ENCODE measurements at regions not wholly inside any gene's neighbourhood (a gene's known extent, or its start where the extent isn't known, plus 50 kb on each side); places are given as distances from the start of the nearest gene placed in this dataset.

DNA sequence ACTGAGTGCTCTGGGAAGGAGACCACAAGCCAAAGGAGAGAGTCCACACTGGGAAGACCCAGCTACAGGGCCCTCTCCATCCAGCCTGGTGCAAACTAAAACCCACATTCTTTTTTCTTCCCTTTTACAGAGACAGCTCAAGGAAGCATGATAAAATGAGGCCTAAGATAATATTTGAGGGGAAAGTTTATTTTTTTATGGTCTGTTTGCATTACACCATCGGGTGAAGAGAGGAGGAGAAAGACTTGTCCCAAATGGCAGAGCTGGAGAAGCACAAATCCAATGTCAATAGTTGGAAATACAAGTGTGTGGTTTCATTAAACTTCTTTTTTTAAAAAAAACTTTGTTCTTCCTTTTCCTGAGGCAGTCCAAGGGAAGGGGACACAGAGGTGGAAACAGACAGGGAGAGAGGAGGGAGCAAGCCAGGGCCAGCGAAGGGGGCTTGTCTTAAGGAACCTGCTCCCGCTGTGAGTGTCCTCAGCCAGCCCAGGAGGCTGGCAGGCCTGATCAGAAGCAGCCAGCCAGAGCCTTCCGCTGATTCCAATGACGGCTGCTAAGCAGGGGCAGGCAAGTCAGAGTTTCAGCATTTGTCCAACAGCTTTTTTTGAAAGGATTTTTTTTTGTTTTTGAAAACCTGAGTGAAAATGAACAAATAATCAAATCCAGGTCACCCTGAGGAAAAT lies 203.8 kb upstream of the SIX2 start:
- no peaks in the 10 kb centered on the region for H4K20me1 ChIP-seq (ENCODE audit: insufficient read depth, low read length)
- H3K4me2 ChIP-seq (replicated peaks; ENCODE audit: extremely low read depth, low read length, poor library complexity, severe bottlenecking), result no peak overlapping the region
- Mint-ChIP-seq H3K4me1 (no peaks in the 10 kb centered on the region), H3K27me3 (ENCODE audit: low read depth in 3 of 3) (peaks cover 5 to 10% (median 6%) of the 10 kb centered on the region in 3 donors), H3K4me3 (no peak overlapping the region), H3K36me3 (no peaks in the 10 kb centered on the region), H3K9me3 (peaks cover 0 to 5% (median 2%) of the 10 kb centered on the region in 7 donors), H3K27ac (no peak overlapping the region)
- TF ChIP-seq, protein P1, sequence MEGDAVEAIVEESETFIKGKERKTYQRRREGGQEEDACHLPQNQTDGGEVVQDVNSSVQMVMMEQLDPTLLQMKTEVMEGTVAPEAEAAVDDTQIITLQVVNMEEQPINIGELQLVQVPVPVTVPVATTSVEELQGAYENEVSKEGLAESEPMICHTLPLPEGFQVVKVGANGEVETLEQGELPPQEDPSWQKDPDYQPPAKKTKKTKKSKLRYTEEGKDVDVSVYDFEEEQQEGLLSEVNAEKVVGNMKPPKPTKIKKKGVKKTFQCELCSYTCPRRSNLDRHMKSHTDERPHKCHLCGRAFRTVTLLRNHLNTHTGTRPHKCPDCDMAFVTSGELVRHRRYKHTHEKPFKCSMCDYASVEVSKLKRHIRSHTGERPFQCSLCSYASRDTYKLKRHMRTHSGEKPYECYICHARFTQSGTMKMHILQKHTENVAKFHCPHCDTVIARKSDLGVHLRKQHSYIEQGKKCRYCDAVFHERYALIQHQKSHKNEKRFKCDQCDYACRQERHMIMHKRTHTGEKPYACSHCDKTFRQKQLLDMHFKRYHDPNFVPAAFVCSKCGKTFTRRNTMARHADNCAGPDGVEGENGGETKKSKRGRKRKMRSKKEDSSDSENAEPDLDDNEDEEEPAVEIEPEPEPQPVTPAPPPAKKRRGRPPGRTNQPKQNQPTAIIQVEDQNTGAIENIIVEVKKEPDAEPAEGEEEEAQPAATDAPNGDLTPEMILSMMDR (IDR thresholded peaks at IDR 0.05), result no peak
- H2AFZ ChIP-seq (ENCODE audit: insufficient read depth, low read depth, low read length, poor library complexity, severe bottlenecking), result no peak overlapping the region
- H3K36me3 ChIP-seq (replicated peaks in 1 of 2; ENCODE audit: control insufficient read depth in 1 of 2, insufficient read depth in 2 of 2, low read length in 2 of 2), result no peaks in the 10 kb centered on the region
- no peak overlapping the region for H3K27ac ChIP-seq (ENCODE audit: low read depth in 1 of 2, low read length in 2 of 2)
- DNase-seq, result no peak
- no peaks in the 10 kb centered on the region for H3K4me1 ChIP-seq (ENCODE audit: control insufficient read depth in 1 of 2, insufficient read depth in 2 of 2, low read length in 2 of 2)
- no peak overlapping the region for H3K4me3 ChIP-seq (replicated peaks in 1 of 3; ENCODE audit: low read depth in 2 of 3, low read length in 3 of 3)
- intact Hi-C loops (cut with micrococcal nuclease), result no loop called here
- 94% methylated on average over 2 of the region's 5 CpGs for WGBS (ENCODE audit: insufficient coverage)
- no peaks in the 10 kb centered on the region for H3K27me3 ChIP-seq (ENCODE audit: control insufficient read depth in 2 of 2, insufficient read depth in 2 of 2, low read length in 2 of 2)
- H3K9ac ChIP-seq (ENCODE audit: insufficient read depth, low read length, poor library complexity, severe bottlenecking), result no peak overlapping the region
- no peaks in the 10 kb centered on the region for H3K79me2 ChIP-seq (ENCODE audit: insufficient read depth, low read length)
- no peaks in the 10 kb centered on the region for H3K9me3 ChIP-seq (replicated peaks in 1 of 2; ENCODE audit: control insufficient read depth in 1 of 2, insufficient read depth in 1 of 2, low read length in 2 of 2)

DNA sequence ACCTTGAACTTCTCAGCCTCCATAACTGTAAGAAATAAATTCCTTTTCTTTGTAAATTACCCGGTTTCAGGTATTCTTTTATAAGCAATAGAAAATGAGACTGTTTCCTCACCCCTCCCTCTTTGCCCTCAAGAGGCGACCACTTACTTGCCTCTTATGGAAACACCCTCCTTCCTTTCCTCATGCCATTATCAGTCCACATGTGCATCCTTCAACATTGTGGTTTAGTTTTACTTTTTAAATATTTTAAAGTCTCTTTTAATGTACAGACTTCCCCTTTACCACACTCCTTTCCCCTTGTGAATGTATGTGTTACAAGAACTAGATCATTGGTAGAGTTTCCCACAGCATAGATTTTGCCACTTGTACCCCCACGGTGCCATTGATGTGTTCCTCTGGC lies 202.4 kb upstream of the SIX2 start:
- H3K9me3 Mint-ChIP-seq, result peaks cover 0 to 3% (median 2%) of the 10 kb centered on the region in 7 donors
- H3K4me1 ChIP-seq (ENCODE audit: control insufficient read depth in 1 of 2, insufficient read depth in 2 of 2, low read length in 2 of 2), result no peaks in the 10 kb centered on the region
- H3K4me3 Mint-ChIP-seq, result no peak overlapping the region
- intact Hi-C loops (cut with micrococcal nuclease), result no loop called here
- H3K4me3 ChIP-seq (replicated peaks in 1 of 3; ENCODE audit: low read depth in 2 of 3, low read length in 3 of 3), result no peak overlapping the region
- H3K27ac ChIP-seq (ENCODE audit: low read depth in 1 of 2, low read length in 2 of 2), result no peak overlapping the region
- no CpG with 5 or more reads among the region's 3 CpGs for WGBS (ENCODE audit: insufficient coverage)
- no peak for DNase-seq
- H4K20me1 ChIP-seq (ENCODE audit: insufficient read depth, low read length), result no peaks in the 10 kb centered on the region
- H3K4me2 ChIP-seq (replicated peaks; ENCODE audit: extremely low read depth, low read length, poor library complexity, severe bottlenecking), result no peak overlapping the region
- H3K36me3 ChIP-seq (replicated peaks in 1 of 2; ENCODE audit: control insufficient read depth in 1 of 2, insufficient read depth in 2 of 2, low read length in 2 of 2), result no peaks in the 10 kb centered on the region
- H3K79me2 ChIP-seq (ENCODE audit: insufficient read depth, low read length), result no peaks in the 10 kb centered on the region
- no peaks in the 10 kb centered on the region for H3K27me3 ChIP-seq (ENCODE audit: control insufficient read depth in 2 of 2, insufficient read depth in 2 of 2, low read length in 2 of 2)
- H3K9me3 ChIP-seq (replicated peaks in 1 of 2; ENCODE audit: control insufficient read depth in 1 of 2, insufficient read depth in 1 of 2, low read length in 2 of 2), result no peaks in the 10 kb centered on the region
- H3K36me3 Mint-ChIP-seq, result no peaks in the 10 kb centered on the region
- H3K27ac Mint-ChIP-seq, result no peak overlapping the region
- no peak overlapping the region for H3K9ac ChIP-seq (ENCODE audit: insufficient read depth, low read length, poor library complexity, severe bottlenecking)
- H3K27me3 Mint-ChIP-seq (ENCODE audit: low read depth in 3 of 3), result peaks cover 5 to 10% (median 6%) of the 10 kb centered on the region in 3 donors
- no peak overlapping the region for H2AFZ ChIP-seq (ENCODE audit: insufficient read depth, low read depth, low read length, poor library complexity, severe bottlenecking)
- H3K4me1 Mint-ChIP-seq, result peaks cover 8% of the 10 kb centered on the region
- TF ChIP-seq, protein P1 (IDR thresholded peaks at IDR 0.05), result no peak

Measured in CD14-positive monocyte (primary cell).